ENCODE measurements at regions not wholly inside any gene's neighbourhood (a gene's known extent, or its start where the extent isn't known, plus 50 kb on each side); places are given as distances from the start of the nearest gene placed in this dataset.

DNA sequence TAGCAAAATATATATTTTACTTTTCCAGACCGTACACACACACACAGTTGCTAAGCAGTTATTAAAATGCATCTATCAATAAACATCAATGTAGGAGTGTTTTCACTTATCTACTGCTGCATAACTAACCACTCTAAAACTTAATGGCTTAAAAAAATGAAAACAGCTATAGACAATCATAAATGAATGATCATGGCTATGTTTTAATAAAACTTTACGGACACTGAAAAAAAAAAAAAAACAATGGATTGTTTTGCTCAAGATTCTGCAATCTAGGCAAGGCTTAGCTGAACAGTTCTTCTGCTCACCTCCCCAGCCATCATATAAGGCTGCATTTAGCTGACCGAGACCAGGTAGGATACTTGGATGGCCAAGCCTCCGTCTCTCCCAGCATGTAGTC lies 125.4 kb upstream of the CCDC28A start:
- no peak for TF ChIP-seq POLR2A (IDR thresholded peaks at IDR 0.05; ENCODE audit: borderline replicate concordance, extremely low read depth, insufficient read depth, insufficient read length)
- TF ChIP-seq CTCF (IDR thresholded peaks at IDR 0.05 in 2 of 3, conservative IDR thresholded peaks at IDR 0.05 in 1 of 3; ENCODE audit: borderline replicate concordance in 1 of 3, insufficient read depth in 1 of 3, low read depth in 2 of 3, low read length in 2 of 3) = no peak
- TF ChIP-seq SRF (IDR thresholded peaks at IDR 0.05; ENCODE audit: low read depth) = no peak
- TF ChIP-seq EZH2phosphoT487 (IDR thresholded peaks at IDR 0.05; ENCODE audit: borderline replicate concordance) = no peak
- no peak for TF ChIP-seq ZBTB33 (IDR thresholded peaks at IDR 0.05; ENCODE audit: extremely low read depth, insufficient replicate concordance, low read length)
